Ovary (tissue), 3 donors: ENCODE measurements at regions not wholly inside any gene's neighbourhood (a gene's known extent, or its start where the extent isn't known, plus 50 kb on each side); places are given as distances from the start of the nearest gene placed in this dataset.

Experiments
- POLR2A ChIP-seq: fragments of 450-650 bp; IDR thresholded peaks from one replicate; pipeline ENCODE4 v1.6.1; 2017; ENCODE audit warnings: antibody characterized with exemption, mild to moderate bottlenecking, moderate library complexity
- TF ChIP-seq, protein P1 (sequence below), 3 donors: fragments of 450-650 bp in 2 of 3; fragments of 200-600 bp in 1 of 3; IDR thresholded peaks; one replicate each; pipeline versions ENCODE4 v1.5.1 to v1.8.0; 2016 to 2022; ENCODE audit warnings: antibody characterized with exemption in 3 of 3, mild to moderate bottlenecking in 1 of 3
- donor health status: DM: no; HTN: no; CAD: no.

DNA sequence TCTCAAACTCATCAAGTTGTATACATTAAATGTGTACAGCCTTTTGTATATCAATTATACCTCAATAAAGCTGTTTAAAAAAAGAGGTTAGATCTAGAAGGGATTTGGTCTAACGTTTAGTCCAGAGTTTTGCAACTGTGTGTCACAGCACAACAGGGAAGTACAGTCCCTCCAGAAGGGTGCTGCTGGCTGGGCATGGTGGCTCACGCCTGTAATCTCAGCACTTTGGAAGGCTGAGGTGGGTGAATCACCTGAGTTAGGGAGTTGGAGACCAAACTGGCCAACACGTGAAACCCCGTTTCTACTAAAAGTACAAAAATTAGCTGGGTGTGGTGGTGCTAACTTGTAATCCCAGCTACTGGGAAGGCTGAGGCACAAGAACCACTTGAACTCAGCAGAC lies 78.3 kb upstream of the HAO2 start:
- no peak for TF ChIP-seq POLR2A
- TF ChIP-seq, protein P1, sequence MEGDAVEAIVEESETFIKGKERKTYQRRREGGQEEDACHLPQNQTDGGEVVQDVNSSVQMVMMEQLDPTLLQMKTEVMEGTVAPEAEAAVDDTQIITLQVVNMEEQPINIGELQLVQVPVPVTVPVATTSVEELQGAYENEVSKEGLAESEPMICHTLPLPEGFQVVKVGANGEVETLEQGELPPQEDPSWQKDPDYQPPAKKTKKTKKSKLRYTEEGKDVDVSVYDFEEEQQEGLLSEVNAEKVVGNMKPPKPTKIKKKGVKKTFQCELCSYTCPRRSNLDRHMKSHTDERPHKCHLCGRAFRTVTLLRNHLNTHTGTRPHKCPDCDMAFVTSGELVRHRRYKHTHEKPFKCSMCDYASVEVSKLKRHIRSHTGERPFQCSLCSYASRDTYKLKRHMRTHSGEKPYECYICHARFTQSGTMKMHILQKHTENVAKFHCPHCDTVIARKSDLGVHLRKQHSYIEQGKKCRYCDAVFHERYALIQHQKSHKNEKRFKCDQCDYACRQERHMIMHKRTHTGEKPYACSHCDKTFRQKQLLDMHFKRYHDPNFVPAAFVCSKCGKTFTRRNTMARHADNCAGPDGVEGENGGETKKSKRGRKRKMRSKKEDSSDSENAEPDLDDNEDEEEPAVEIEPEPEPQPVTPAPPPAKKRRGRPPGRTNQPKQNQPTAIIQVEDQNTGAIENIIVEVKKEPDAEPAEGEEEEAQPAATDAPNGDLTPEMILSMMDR (IDR thresholded peaks at IDR 0.05), result no peak
